IPS-15b (cell line): ENCODE measurements at regions not wholly inside any gene's neighbourhood (a gene's known extent, or its start where the extent isn't known, plus 50 kb on each side); places are given as distances from the start of the nearest gene placed in this dataset.

Experiments
- H3K27me3 ChIP-seq: one replicate; pipeline ENCODE4 v1.6.1; 2013; ENCODE audit warnings: low read length; ENCODE audit not compliant: control insufficient read depth, insufficient read depth
- H3K36me3 ChIP-seq: one replicate; pipeline ENCODE4 v1.6.1; 2013; ENCODE audit warnings: low read length; ENCODE audit not compliant: control insufficient read depth, insufficient read depth
- H3K4me1 ChIP-seq: one replicate; pipeline ENCODE4 v1.6.1; 2013; ENCODE audit warnings: mild to moderate bottlenecking, low read length; ENCODE audit not compliant: control insufficient read depth, insufficient read depth
- H3K4me3 ChIP-seq: one replicate; pipeline ENCODE4 v1.5.1; 2013; ENCODE audit warnings: low read depth, low read length
- H3K9ac ChIP-seq: one replicate; pipeline ENCODE4 v1.6.1; 2013; ENCODE audit warnings: low read depth, mild to moderate bottlenecking, low read length
- H3K9me3 ChIP-seq: one replicate; pipeline ENCODE4 v1.6.1; 2013; ENCODE audit warnings: mild to moderate bottlenecking, low read length; ENCODE audit not compliant: control insufficient read depth, insufficient read depth

DNA sequence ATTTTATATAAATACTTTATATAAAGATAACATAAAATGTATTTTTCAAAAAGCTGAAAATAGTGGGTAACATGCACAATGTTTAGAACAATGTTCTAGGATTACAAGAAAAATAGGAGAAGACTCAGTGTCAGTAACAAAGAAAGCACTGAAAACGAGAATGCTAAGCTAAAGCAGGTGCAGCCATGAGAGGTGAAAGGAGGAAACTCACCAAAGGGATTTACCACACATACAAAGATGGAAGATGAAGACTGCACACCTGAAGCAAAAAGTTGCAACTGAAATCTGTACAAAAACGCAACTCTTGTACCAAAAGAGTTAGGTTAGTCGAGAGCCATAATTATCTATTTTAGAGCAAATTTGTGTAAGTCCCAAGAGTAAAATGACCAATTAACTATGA is 1176.1 kb downstream of the LRFN5 start:
- H3K4me1 ChIP-seq, result no peaks in the 10 kb centered on the region
- H3K9me3 ChIP-seq, result no peaks in the 10 kb centered on the region
- H3K27me3 ChIP-seq, result no peaks in the 10 kb centered on the region

DNA sequence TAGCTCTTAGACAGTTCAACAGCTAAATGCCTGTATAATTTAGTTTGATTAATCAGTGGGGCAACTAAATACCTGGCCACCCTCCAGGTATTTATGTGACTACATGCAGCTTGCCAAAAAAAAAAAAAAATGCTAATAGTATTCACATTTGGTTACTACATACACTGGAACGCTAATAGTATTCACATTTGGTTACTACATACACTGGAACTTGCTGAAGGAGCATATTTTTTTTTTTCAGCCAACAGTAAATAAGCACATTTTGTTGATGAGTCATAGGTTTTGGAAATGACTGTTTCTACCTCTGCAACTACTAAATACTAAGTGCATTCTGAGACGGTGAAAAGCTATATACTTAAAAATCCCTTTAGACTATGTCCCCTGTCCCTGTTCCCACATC is 1172.3 kb downstream of the LRFN5 start:
- Histone ChIP-seq H3K4me3 (no peak overlapping the region), H3K4me1 (no peaks in the 10 kb centered on the region), H3K36me3 (no peaks in the 10 kb centered on the region), H3K27me3 (no peaks in the 10 kb centered on the region), H3K9ac (no peak overlapping the region), H3K9me3 (no peaks in the 10 kb centered on the region)

More for the DNA sequence above, 1176.1 kb downstream of the LRFN5 start:
- Histone ChIP-seq H3K9ac (no peak overlapping the region), H3K4me3 (no peak overlapping the region), H3K36me3 (no peaks in the 10 kb centered on the region)

- no peaks in the 10 kb centered on the region for H3K4me1 ChIP-seq
- H3K9me3 ChIP-seq, result no peaks in the 10 kb centered on the region
- no peak overlapping the region for H3K4me3 ChIP-seq
- H3K36me3 ChIP-seq, result no peaks in the 10 kb centered on the region
- H3K9ac ChIP-seq, result no peak overlapping the region
- no peaks in the 10 kb centered on the region for H3K27me3 ChIP-seq
Observed at GRCh38 chr14:42750771-42751170, 1144.1 kb downstream of the LRFN5 start.

DNA sequence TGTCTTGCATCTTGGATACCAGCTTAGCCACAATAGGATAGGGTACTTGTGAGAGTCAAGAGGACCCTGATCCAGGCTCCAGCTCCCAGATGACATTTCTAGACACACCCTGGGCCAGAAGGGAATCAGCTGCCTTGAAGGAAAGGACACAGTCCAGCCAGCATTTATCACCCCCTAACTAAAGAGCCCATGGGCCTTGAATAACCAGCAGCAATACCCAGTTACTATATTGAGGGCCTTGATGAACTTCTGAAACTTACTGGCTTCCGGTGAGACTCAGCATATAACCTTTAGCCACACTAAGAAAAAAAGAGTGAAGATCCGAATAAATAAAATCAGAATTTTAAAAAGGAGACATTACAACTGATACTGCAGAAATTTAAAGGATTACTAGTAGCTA is 1135.4 kb downstream of the LRFN5 start:
- no peak overlapping the region for H3K4me3 ChIP-seq
- H3K9ac ChIP-seq, result no peak overlapping the region
- H3K27me3 ChIP-seq, result no peaks in the 10 kb centered on the region
- H3K9me3 ChIP-seq, result no peaks in the 10 kb centered on the region
- no peaks in the 10 kb centered on the region for H3K36me3 ChIP-seq
- no peaks in the 10 kb centered on the region for H3K4me1 ChIP-seq

DNA sequence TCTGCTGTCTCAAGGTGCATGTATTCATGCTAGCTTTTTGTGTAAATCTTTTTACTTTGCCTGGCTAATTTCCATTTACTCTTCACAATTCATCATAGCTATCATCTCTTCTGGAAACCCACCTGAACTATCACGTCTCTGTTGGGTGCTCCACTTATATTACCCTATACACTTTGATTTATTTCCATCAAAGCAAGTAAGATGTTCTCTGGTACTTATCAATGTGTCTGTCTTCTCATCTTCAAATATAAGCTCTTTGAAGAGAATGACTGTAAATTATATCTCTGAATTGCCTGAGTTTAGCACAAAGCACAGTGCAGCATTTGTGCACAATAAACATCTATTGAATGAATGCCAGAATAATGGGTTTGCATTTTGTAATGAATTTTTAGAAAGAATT is 1129.7 kb downstream of the LRFN5 start:
- no peak overlapping the region for H3K4me3 ChIP-seq
- no peak overlapping the region for H3K9ac ChIP-seq
- no peaks in the 10 kb centered on the region for H3K9me3 ChIP-seq
- no peaks in the 10 kb centered on the region for H3K27me3 ChIP-seq
- no peaks in the 10 kb centered on the region for H3K4me1 ChIP-seq
- no peaks in the 10 kb centered on the region for H3K36me3 ChIP-seq

- no peaks in the 10 kb centered on the region for H3K36me3 ChIP-seq
- no peaks in the 10 kb centered on the region for H3K27me3 ChIP-seq
- H3K9me3 ChIP-seq, result no peaks in the 10 kb centered on the region
- H3K4me3 ChIP-seq, result no peak overlapping the region
- H3K4me1 ChIP-seq, result no peaks in the 10 kb centered on the region
- H3K9ac ChIP-seq, result no peak overlapping the region
Observed at GRCh38 chr14:42734041-42734440, 1127.4 kb downstream of the LRFN5 start.

DNA sequence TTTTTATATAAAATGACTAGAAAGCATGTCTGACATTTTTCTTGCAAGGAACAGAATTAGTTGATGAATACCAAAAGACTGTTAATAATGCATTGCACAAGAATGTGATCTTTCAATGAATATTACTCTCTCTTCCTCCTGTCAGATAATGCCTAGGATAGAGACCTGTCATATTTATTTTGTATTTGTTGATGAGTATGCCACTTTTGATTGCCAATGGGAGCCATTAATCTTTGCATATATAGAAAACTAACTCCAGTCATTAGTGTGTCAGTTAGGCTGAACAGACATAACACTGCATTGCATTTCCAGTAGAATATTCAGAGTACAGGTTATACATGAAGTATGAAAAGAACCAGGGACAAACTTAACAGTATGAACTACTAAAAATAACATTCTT is 1125.3 kb downstream of the LRFN5 start:
- H3K9me3 ChIP-seq, result no peaks in the 10 kb centered on the region
- no peak overlapping the region for H3K9ac ChIP-seq
- H3K36me3 ChIP-seq, result no peaks in the 10 kb centered on the region

GRCh38 chr14:42731480-42731879 is 1124.8 kb downstream of the LRFN5 start:
- no peaks in the 10 kb centered on the region for H3K9me3 ChIP-seq
- H3K4me3 ChIP-seq, result no peak overlapping the region
- H3K27me3 ChIP-seq, result no peaks in the 10 kb centered on the region
- no peaks in the 10 kb centered on the region for H3K36me3 ChIP-seq
- H3K9ac ChIP-seq, result no peak overlapping the region
- H3K4me1 ChIP-seq, result no peaks in the 10 kb centered on the region

More for the DNA sequence above, 1125.3 kb downstream of the LRFN5 start:
- no peaks in the 10 kb centered on the region for H3K4me1 ChIP-seq
- no peaks in the 10 kb centered on the region for H3K27me3 ChIP-seq
- H3K4me3 ChIP-seq, result no peak overlapping the region

DNA sequence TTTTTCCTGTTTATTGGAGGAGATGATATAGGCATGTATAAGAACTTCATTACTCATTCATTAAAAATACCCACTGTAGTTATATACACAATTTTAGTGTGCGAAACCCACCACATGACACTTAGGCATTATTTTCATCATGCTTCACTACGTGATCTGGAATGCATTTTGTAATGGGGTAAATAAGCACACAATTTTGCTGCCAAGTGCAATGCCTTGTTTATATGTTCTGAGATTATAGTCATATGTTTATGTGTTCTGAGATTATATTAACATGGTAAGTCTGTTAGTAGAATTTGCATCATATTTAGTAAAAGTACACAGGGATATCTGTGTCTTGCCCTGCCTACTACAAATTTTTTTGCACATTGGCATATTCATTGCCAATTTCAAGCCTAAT is 1123.0 kb downstream of the LRFN5 start:
- no peaks in the 10 kb centered on the region for H3K4me1 ChIP-seq
- H3K4me3 ChIP-seq, result no peak overlapping the region
- no peak overlapping the region for H3K9ac ChIP-seq
- no peaks in the 10 kb centered on the region for H3K36me3 ChIP-seq
- no peaks in the 10 kb centered on the region for H3K27me3 ChIP-seq
- H3K9me3 ChIP-seq, result no peaks in the 10 kb centered on the region

GRCh38 chr14:42719391-42719790 is 1112.7 kb downstream of the LRFN5 start:
- Histone ChIP-seq H3K4me3 (no peak overlapping the region), H3K4me1 (no peaks in the 10 kb centered on the region), H3K36me3 (no peaks in the 10 kb centered on the region), H3K9me3 (no peaks in the 10 kb centered on the region), H3K27me3 (no peaks in the 10 kb centered on the region), H3K9ac (no peak overlapping the region)

DNA sequence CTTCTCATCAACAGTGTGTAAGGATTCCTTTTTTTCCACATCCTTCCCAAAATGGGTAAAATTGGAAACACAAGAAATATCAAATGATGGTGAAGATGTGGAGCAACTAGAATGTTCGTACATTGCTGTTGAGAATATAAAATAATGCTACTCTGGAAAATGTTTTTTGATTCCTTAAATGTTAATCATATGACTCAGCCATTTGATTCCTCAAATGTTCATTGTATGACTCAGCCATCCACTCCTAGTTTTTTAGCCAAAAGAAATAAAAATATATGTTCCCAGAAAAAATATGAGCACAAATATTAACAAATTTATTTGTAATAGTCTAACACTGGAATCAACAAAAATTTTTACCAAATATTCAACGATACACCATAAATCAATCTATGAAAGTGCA is 1108.6 kb downstream of the LRFN5 start:
- Histone ChIP-seq H3K9ac (no peak overlapping the region), H3K4me1 (no peaks in the 10 kb centered on the region), H3K36me3 (no peaks in the 10 kb centered on the region), H3K9me3 (no peaks in the 10 kb centered on the region), H3K4me3 (no peak overlapping the region), H3K27me3 (no peaks in the 10 kb centered on the region)

GRCh38 chr14:42710071-42710470 is 1103.4 kb downstream of the LRFN5 start:
- Histone ChIP-seq H3K9ac (no peak overlapping the region), H3K36me3 (no peaks in the 10 kb centered on the region), H3K9me3 (no peaks in the 10 kb centered on the region), H3K4me3 (no peak overlapping the region), H3K4me1 (no peaks in the 10 kb centered on the region), H3K27me3 (no peaks in the 10 kb centered on the region)

GRCh38 chr14:42703501-42703900 is 1096.8 kb downstream of the LRFN5 start:
- no peak overlapping the region for H3K9ac ChIP-seq
- no peaks in the 10 kb centered on the region for H3K36me3 ChIP-seq
- H3K9me3 ChIP-seq, result no peaks in the 10 kb centered on the region
- no peaks in the 10 kb centered on the region for H3K27me3 ChIP-seq
- H3K4me1 ChIP-seq, result no peaks in the 10 kb centered on the region
- H3K4me3 ChIP-seq, result no peak overlapping the region
